GM23338 (cell line): ENCODE measurements at regions not wholly inside any gene's neighbourhood (a gene's known extent, or its start where the extent isn't known, plus 50 kb on each side); places are given as distances from the start of the nearest gene placed in this dataset.

ENCODE experiments used
- ATAC-seq: fragments of 200-7000 bp; cut with Tn5 transposase; 3 replicates; pipeline ENCODE4 v1.9.1; 2020
- DNase-seq: peaks from one replicate; pipeline ENCODE4 v3.0.0-alpha.2; 2015; ENCODE audit warnings: low spot score
- H2AFZ ChIP-seq: fragments of 200-600 bp; sonication (generic); 2 replicates; pipeline ENCODE4 v1.8.0; 2016; ENCODE audit warnings: antibody characterized with exemption, mild to moderate bottlenecking, moderate library complexity
- H3F3A ChIP-seq: fragments of 200-600 bp; sonication (generic); replicated peaks from 2 replicates; pipeline ENCODE4 v1.8.0; 2017; ENCODE audit warnings: antibody characterized with exemption, mixed run types, low read depth
- H3K27ac ChIP-seq: fragments of 200-600 bp; sonication (generic); 2 replicates; pipeline ENCODE4 v1.6.1; 2016; ENCODE audit warnings: low read depth
- H3K27me3 ChIP-seq: fragments of 200-600 bp; sonication (generic); 2 replicates; pipeline ENCODE4 v1.8.0; 2016; ENCODE audit warnings: mild to moderate bottlenecking, mixed run types, moderate library complexity; ENCODE audit not compliant: insufficient read depth
- H3K36me3 ChIP-seq: fragments of 200-600 bp; sonication (generic); 2 replicates; pipeline ENCODE4 v1.8.0; 2016; ENCODE audit warnings: mild to moderate bottlenecking; ENCODE audit not compliant: insufficient read depth
- H3K4me1 ChIP-seq: fragments of 200-600 bp; sonication (generic); 2 replicates; pipeline ENCODE4 v1.8.0; 2016; ENCODE audit warnings: mild to moderate bottlenecking, moderate library complexity; ENCODE audit not compliant: insufficient read depth
- H3K4me2 ChIP-seq: fragments of 200-600 bp; sonication (generic); 2 replicates; pipeline ENCODE4 v1.7.1; 2017; ENCODE audit warnings: mixed run types
- H3K4me3 ChIP-seq: fragments of 200-600 bp; sonication (generic); 2 replicates; pipeline ENCODE4 v1.6.1; 2016; ENCODE audit warnings: mixed run types
- H3K79me2 ChIP-seq: fragments of 200-600 bp; sonication (generic); replicated peaks from 2 replicates; pipeline ENCODE4 v1.8.0; 2017; ENCODE audit warnings: mild to moderate bottlenecking; ENCODE audit not compliant: insufficient read depth
- H3K9me2 ChIP-seq: fragments of 200-600 bp; sonication (generic); 2 replicates; pipeline ENCODE4 v1.8.0; 2017; ENCODE audit not compliant: insufficient read depth
- H4K20me1 ChIP-seq: fragments of 200-600 bp; sonication (generic); replicated peaks from 2 replicates; pipeline ENCODE4 v1.8.0; 2017; ENCODE audit warnings: mild to moderate bottlenecking; ENCODE audit not compliant: insufficient read depth
- H3K27ac Mint-ChIP-seq: 2 replicates; pipeline ENCODE4 v1.8.0; 2020; ENCODE audit warnings: inconsistent platforms, mild to moderate bottlenecking, moderate library complexity, mixed read lengths
- H3K27me3 Mint-ChIP-seq: 3 replicates; pipeline ENCODE4 v1.8.0; 2022; ENCODE audit warnings: low read depth, mild to moderate bottlenecking, moderate library complexity, mixed read lengths, inconsistent platforms; ENCODE audit not compliant: insufficient read depth, poor library complexity
- H3K36me3 Mint-ChIP-seq: 3 replicates; pipeline ENCODE4 v1.8.0; 2021; ENCODE audit warnings: low read depth, mild to moderate bottlenecking, inconsistent platforms, moderate library complexity, mixed read lengths
- H3K4me1 Mint-ChIP-seq: 3 replicates; pipeline ENCODE4 v1.8.0; 2020; ENCODE audit warnings: mild to moderate bottlenecking, inconsistent platforms, mixed read lengths
- H3K4me3 Mint-ChIP-seq: 3 replicates; pipeline ENCODE4 v1.8.0; 2021; ENCODE audit warnings: moderate library complexity, mild to moderate bottlenecking, inconsistent platforms, mixed read lengths
- H3K9me3 Mint-ChIP-seq: 3 replicates; pipeline ENCODE4 v1.8.0; 2020; ENCODE audit warnings: moderate library complexity, mild to moderate bottlenecking, inconsistent platforms, mixed read lengths
- CREB1 ChIP-seq: fragments of 250-450 bp; sonication (Bioruptor Pico); IDR thresholded peaks from 2 replicates; pipeline ENCODE4 v1.5.0; 2020; ENCODE audit warnings: low read depth, mild to moderate bottlenecking, moderate library complexity
- ETS1 ChIP-seq: IDR thresholded peaks from 2 replicates; pipeline ENCODE4 v1.6.1; 2016; ENCODE audit warnings: antibody characterized with exemption
- EZH2 ChIP-seq: fragments of 200-600 bp; sonication (generic); IDR thresholded peaks from one replicate; pipeline ENCODE4 v1.8.0; 2017; ENCODE audit warnings: antibody characterized with exemption, mild to moderate bottlenecking, low read depth; ENCODE audit not compliant: unreplicated experiment
- NANOG ChIP-seq: IDR thresholded peaks from 2 replicates; pipeline ENCODE4 v1.6.1; 2016; ENCODE audit warnings: antibody characterized with exemption, borderline replicate concordance
- STAT1 ChIP-seq: IDR thresholded peaks from one replicate; pipeline ENCODE4 v1.6.1; 2016; ENCODE audit warnings: antibody characterized with exemption; ENCODE audit not compliant: unreplicated experiment
- ZNF114 ChIP-seq: fragments of 250-450 bp; sonication (Bioruptor Pico); IDR thresholded peaks from 2 replicates; pipeline ENCODE4 v1.5.0; 2020; ENCODE audit warnings: mild to moderate bottlenecking, moderate library complexity
- ZNF331 ChIP-seq: fragments of 250-450 bp; sonication (Bioruptor Pico); IDR thresholded peaks from 2 replicates; pipeline ENCODE4 v1.5.0; 2020; ENCODE audit warnings: low read depth, mild to moderate bottlenecking, moderate library complexity

GRCh38 chr4:151472711-151473110, 63.7 kb downstream of the FHIP1A start:
- no peaks in the 10 kb centered on the region for H3K36me3 Mint-ChIP-seq
- H3K27me3 Mint-ChIP-seq, result no peaks in the 10 kb centered on the region
- Histone ChIP-seq H2AFZ (no peak overlapping the region), H3F3A (no peaks in the 10 kb centered on the region), H3K79me2 (peaks cover 93% of the 10 kb centered on the region), H3K4me1 (peaks cover 68% of the 10 kb centered on the region), H3K36me3 (no peaks in the 10 kb centered on the region), H3K27me3 (no peaks in the 10 kb centered on the region), H3K9me2 (no peaks in the 10 kb centered on the region), H4K20me1 (no peaks in the 10 kb centered on the region), H3K4me3 (no peak overlapping the region), H3K4me2 (no peak overlapping the region), H3K27ac (peak overlapping the region; percentile 26; the same call in 1 of the 2 replicates)
- H3K27ac Mint-ChIP-seq, result peak overlapping the region; percentile 69
- TF ChIP-seq ETS1, result no peak
- TF ChIP-seq ZNF331 (CRISPR knock-in tag), result no peak
- TF ChIP-seq STAT1, result no peak
- TF ChIP-seq EZH2, result no peak
- peaks cover 54% of the 10 kb centered on the region for H3K4me1 Mint-ChIP-seq
- no peak for ATAC-seq
- DNase-seq, result no peak
- no peaks in the 10 kb centered on the region for H3K9me3 Mint-ChIP-seq
- H3K4me3 Mint-ChIP-seq, result no peak overlapping the region; the same call in 2 of the 3 replicates

- peaks cover 71% of the 10 kb centered on the region for H3K4me1 ChIP-seq
- H3K4me1 Mint-ChIP-seq, result peaks cover 52% of the 10 kb centered on the region
- H3K4me2 ChIP-seq, result no peak overlapping the region
- H3K9me3 Mint-ChIP-seq, result no peaks in the 10 kb centered on the region
- peak overlapping the region; percentile 11; the same call in 1 of the 2 replicates for H3K27ac Mint-ChIP-seq
- no peaks in the 10 kb centered on the region for H3F3A ChIP-seq
- no peak overlapping the region for H3K4me3 Mint-ChIP-seq
- H3K79me2 ChIP-seq, result peaks cover 96% of the 10 kb centered on the region
- DNase-seq, result no peak
- H3K4me3 ChIP-seq, result no peak overlapping the region
- H3K36me3 Mint-ChIP-seq, result no peaks in the 10 kb centered on the region
- no peak overlapping the region for H2AFZ ChIP-seq
- no peaks in the 10 kb centered on the region for H3K9me2 ChIP-seq
- ATAC-seq, result no peak
- no peaks in the 10 kb centered on the region for H4K20me1 ChIP-seq
- H3K27me3 ChIP-seq, result no peaks in the 10 kb centered on the region
- no peak overlapping the region; the same call in 1 of the 2 replicates for H3K27ac ChIP-seq
- no peaks in the 10 kb centered on the region for H3K27me3 Mint-ChIP-seq
- TF ChIP-seq NANOG, result no peak
- no peak for TF ChIP-seq EZH2
- no peak for TF ChIP-seq CREB1 (CRISPR knock-in tag)
- no peak for TF ChIP-seq ETS1
- TF ChIP-seq ZNF331 (CRISPR knock-in tag), result no peak
- no peak for TF ChIP-seq STAT1
- no peak for TF ChIP-seq ZNF114
- no peaks in the 10 kb centered on the region for H3K36me3 ChIP-seq
Measured at GRCh38 chr4:151473521-151474097, 64.6 kb downstream of the FHIP1A start.
